Activated CD8-positive, alpha-beta T cell treated with anti-CD3 and anti-CD28 coated beads, Interleukin-2, amount 10 ng/mL, durations not matched to agents 7 days and 5 days (primary cell): ENCODE measurements at regions not wholly inside any gene's neighbourhood (a gene's known extent, or its start where the extent isn't known, plus 50 kb on each side); places are given as distances from the start of the nearest gene placed in this dataset.

Experiments
- ATAC-seq: fragments of 150-1000 bp; cut with Tn5 transposase; one replicate; pipeline ENCODE4 v1.10.0; 2021; ENCODE audit warnings: moderate library complexity
- CTCF ChIA-PET: fragments of 350-600 bp; sonication (Branson Sonifier 250); formaldehyde crosslinking; loops from one replicate; lab custom pipeline; 2021; ENCODE audit warnings: antibody characterized with exemption; lab: Charles Lee
- POLR2A ChIA-PET: fragments of 350-600 bp; sonication (Branson Sonifier 250); formaldehyde crosslinking; loops from one replicate; lab custom pipeline; 2021; ENCODE audit warnings: antibody characterized with exemption; lab: Charles Lee
- DNase-seq: peaks from one replicate; pipeline ENCODE4 v3.0.0-alpha.2; 2020
- H3K27ac Mint-ChIP-seq: one replicate; pipeline ENCODE4 v1.8.0; 2021; ENCODE audit warnings: mild to moderate bottlenecking, mixed read lengths
- H3K27me3 Mint-ChIP-seq: one replicate; pipeline ENCODE4 v1.8.0; 2021; ENCODE audit warnings: low read depth, mixed read lengths
- H3K36me3 Mint-ChIP-seq: one replicate; pipeline ENCODE4 v1.8.0; 2021; ENCODE audit warnings: low read depth, mixed read lengths
- H3K4me1 Mint-ChIP-seq: one replicate; pipeline ENCODE4 v1.8.0; 2021; ENCODE audit warnings: low read depth, mixed read lengths
- H3K4me3 Mint-ChIP-seq: one replicate; pipeline ENCODE4 v1.8.0; 2021; ENCODE audit warnings: mild to moderate bottlenecking, mixed read lengths
- H3K9me3 Mint-ChIP-seq: one replicate; pipeline ENCODE4 v1.8.0; 2022; ENCODE audit warnings: mixed read lengths; ENCODE audit not compliant: insufficient read depth

DNA sequence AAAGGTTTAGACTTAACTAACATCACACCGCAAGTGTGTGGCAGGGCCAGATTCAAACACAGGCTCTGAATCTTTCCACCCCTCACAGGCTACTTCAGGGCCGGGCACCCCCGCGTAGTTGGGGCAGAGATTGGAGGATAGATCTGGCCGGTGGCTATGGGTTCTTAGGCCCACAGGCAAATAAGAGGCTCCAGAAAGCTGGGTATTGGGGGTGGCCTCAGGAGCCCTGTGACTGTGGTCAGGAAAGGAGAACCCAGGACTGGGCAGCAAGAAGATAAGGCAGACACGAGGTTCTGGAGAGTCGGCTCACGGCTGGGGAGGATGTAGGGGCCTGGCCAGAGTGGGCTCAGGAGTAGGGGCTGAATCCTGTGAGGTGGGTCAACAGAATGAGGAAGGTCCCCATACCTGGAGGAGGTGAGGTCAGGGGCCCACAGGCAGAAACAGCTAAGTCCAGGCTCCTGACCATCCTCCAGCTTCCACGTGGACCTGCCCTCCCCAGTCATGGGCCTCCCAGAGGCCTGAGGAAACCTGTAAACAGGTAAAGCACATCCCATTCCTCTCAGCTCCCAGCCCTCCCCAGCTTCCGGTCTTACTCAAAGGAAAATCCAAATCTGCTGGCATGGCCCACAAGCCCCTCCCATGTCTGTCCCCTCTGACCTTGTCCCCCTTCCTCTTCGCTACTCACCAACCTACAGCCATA lies 306.2 kb downstream of the MATN1 start:
- DNase-seq (peak; percentile 7), ATAC-seq (no peak)
- H3K4me1 Mint-ChIP-seq, result no peaks in the 10 kb centered on the region
- no peak overlapping the region for H3K27ac Mint-ChIP-seq
- H3K27me3 Mint-ChIP-seq, result no peaks in the 10 kb centered on the region
- CTCF ChIA-PET, result no interaction called here
- POLR2A ChIA-PET, result no interaction called here
- no peaks in the 10 kb centered on the region for H3K9me3 Mint-ChIP-seq
- H3K4me3 Mint-ChIP-seq, result no peak overlapping the region
- H3K36me3 Mint-ChIP-seq, result no peaks in the 10 kb centered on the region

DNA sequence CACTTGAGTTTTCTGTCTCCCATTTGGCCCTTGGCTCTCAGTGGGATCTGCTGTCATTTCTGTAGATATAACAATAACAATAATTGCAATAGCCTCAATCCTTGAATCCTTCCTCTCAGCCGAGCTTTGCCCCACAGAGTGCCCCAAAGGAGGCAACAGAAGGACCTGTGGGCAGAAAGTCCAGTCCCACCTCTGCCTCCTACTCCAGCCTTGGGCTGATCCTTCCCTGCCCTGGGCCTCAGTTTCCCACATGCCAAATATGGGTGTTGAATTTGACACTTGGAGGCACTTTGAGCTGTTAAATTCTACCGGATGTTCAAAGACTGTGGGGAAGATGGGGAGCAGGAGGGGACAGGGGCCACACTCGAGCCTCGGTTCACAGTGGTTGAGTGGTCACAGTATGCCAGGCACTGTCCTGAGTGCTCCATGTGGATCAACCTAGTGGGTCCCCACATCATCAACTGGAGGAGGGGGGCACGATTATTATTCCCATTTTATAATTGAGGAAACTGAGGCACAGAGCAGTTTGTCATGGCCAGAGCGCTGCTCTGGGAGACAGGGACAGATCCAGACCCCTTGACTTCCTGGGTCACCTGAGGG lies 307.1 kb downstream of the MATN1 start:
- no peak overlapping the region for H3K4me3 Mint-ChIP-seq
- no peaks in the 10 kb centered on the region for H3K36me3 Mint-ChIP-seq
- H3K4me1 Mint-ChIP-seq, result no peaks in the 10 kb centered on the region
- no peaks in the 10 kb centered on the region for H3K27me3 Mint-ChIP-seq
- DNase-seq (peak; percentile 9), ATAC-seq (no peak)
- no peak overlapping the region for H3K27ac Mint-ChIP-seq
- H3K9me3 Mint-ChIP-seq, result no peaks in the 10 kb centered on the region
- POLR2A ChIA-PET, result no interaction called here
- CTCF ChIA-PET, result no interaction called here

DNA sequence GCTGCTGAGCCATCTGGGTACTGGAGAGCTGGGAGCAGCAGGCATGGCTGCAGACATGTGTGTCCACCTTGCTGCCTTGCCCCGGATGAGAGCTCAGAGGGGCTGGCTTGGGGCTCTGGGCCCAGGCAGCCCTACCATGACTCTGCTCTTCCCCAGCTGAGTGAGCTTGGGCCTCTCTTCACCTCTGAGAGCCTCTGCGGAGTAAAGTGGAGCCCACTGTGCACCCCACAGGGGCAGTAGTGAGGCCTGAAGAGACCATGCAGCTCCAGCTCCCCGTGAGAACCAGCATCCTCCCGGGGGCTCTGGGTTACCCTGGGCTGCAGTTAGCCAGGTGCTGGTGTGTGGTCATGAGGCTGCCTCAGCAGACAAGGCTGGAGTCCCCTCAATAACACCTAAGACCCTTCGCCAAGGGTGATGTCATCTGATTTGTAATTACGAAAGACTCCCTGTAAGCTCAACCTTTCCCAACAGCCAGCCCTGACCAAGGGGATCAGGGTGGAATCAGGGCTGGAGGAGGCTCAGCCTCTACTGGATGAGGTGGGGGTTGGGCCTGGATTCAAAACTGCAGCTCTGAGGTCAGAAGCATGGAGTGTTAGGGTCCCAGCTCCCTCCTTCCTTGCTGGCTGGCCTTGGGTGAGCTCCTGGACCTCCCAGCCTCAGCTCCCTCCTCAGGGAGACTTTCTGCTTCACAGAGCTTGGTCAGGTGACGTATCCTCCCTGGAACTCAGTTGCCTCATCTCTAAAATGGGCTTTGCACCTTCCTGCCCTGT lies 308.0 kb downstream of the MATN1 start:
- no peak overlapping the region for H3K27ac Mint-ChIP-seq
- ATAC-seq (no peak), DNase-seq (peak; percentile 13)
- H3K4me1 Mint-ChIP-seq, result no peaks in the 10 kb centered on the region
- CTCF ChIA-PET, result no interaction called here
- no peaks in the 10 kb centered on the region for H3K27me3 Mint-ChIP-seq
- H3K4me3 Mint-ChIP-seq, result no peak overlapping the region
- POLR2A ChIA-PET, result no interaction called here
- no peaks in the 10 kb centered on the region for H3K36me3 Mint-ChIP-seq
- H3K9me3 Mint-ChIP-seq, result no peaks in the 10 kb centered on the region

DNA sequence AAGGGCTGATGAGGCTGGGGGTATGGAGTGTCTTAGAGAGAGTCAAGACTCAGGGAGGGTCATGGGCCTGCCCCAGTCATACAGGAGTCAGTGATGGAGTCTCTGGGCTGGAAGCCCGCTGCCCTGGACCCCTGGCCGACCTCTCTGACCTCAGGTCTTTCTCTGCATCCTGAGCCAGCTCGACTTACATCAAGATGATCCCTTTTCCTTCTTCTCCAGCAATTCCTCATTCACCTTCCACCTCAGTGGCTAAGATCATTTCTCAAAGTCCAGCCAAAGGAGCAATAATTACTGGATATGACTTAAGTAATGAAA lies 308.6 kb downstream of the MATN1 start:
- Mint-ChIP-seq H3K9me3 (no peaks in the 10 kb centered on the region), H3K4me3 (no peak overlapping the region), H3K27ac (no peak overlapping the region), H3K36me3 (no peaks in the 10 kb centered on the region), H3K27me3 (no peaks in the 10 kb centered on the region), H3K4me1 (no peaks in the 10 kb centered on the region)
- DNase-seq (peak; percentile 6), ATAC-seq (no peak)
- CTCF ChIA-PET, result no interaction called here
- POLR2A ChIA-PET, result no interaction called here

DNA sequence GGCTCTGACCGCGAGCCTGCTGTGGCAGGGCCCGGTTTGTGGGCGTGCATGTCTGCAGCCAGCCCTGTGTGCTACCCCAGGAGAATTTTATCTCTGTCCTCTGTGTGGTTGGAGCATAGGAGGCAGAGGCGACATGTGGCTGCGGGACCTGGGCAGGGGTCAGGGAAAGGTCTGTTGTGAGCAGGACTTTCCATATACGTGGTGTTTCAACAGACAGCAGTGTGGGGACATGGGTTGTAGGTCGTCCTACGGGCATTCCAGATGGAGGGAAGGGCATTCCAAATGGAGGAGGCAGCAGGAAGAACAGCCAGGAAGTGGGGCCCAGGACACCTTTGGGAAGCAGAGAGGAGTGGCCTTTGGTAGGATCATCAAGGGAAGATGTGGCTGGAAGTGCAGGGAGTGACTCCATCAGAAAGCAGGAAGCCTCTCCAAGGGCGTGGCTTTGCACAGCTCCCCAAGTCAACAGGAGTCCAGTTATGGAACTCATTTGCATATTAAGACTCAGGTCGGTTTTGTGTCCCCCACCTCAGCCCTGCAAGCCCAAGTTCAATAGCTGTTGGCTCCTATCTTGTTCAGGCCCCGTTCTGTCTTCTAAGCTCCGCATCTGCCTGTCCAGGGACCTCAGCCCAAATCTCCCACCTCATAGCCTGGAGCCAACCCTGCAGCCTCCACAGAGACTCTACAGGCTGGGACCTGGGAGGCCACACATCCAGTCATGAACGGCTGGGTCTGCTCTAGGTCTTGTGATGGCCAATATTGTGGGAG lies 309.1 kb downstream of the MATN1 start:
- DNase-seq, result peak; percentile 6

DNA sequence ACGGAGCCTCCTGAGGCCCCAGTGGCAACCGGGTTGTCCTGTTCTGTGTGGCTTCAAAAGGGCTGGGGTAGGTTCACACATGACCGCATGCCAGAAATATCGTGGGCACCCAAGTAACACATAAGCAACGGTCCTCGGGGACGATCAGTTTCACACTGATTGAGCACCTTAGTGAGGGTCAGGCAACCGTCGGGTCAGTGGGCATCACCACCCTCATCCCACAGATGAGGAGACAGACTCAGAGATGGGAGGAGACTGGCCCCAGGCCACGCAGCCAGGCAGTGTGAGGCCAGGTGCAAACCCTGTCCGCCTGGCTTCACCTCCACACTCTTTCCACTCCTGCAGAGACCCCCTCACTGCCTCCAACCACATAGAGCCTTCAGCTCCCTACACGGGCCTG lies 309.8 kb downstream of the MATN1 start:
- CTCF ChIA-PET, result no interaction called here
- Mint-ChIP-seq H3K4me3 (no peak overlapping the region), H3K36me3 (no peaks in the 10 kb centered on the region), H3K27me3 (no peaks in the 10 kb centered on the region), H3K4me1 (no peaks in the 10 kb centered on the region), H3K27ac (no peak overlapping the region), H3K9me3 (no peaks in the 10 kb centered on the region)
- POLR2A ChIA-PET, result no interaction called here
- DNase-seq (peak; percentile 13), ATAC-seq (no peak)

More for the DNA sequence above, 309.1 kb downstream of the MATN1 start:
- ATAC-seq, result no peak
- POLR2A ChIA-PET, result no interaction called here
- no peaks in the 10 kb centered on the region for H3K9me3 Mint-ChIP-seq
- no peaks in the 10 kb centered on the region for H3K36me3 Mint-ChIP-seq
- H3K4me1 Mint-ChIP-seq, result no peaks in the 10 kb centered on the region
- no peaks in the 10 kb centered on the region for H3K27me3 Mint-ChIP-seq
- H3K27ac Mint-ChIP-seq, result no peak overlapping the region
- CTCF ChIA-PET, result no interaction called here
- H3K4me3 Mint-ChIP-seq, result no peak overlapping the region

DNA sequence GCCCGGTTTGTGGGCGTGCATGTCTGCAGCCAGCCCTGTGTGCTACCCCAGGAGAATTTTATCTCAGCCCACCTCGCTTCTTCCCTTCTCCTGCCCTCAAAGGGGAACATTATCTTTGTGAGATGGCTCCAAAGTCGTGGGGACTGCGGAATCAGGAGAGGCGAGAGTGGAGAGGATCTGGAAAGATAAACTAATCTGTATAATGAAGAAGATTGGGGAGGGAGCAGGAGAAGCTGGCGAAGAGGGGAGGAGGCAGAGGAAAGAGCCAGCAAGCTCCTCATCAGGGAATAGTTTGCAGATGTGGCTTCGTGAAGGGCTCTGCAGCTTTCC lies 310.3 kb downstream of the MATN1 start:
- ChIA-PET CTCF (no interaction called here), POLR2A (no interaction called here)
- Mint-ChIP-seq H3K4me1 (no peaks in the 10 kb centered on the region), H3K27ac (no peak overlapping the region), H3K9me3 (no peaks in the 10 kb centered on the region), H3K27me3 (no peaks in the 10 kb centered on the region), H3K36me3 (no peaks in the 10 kb centered on the region), H3K4me3 (no peak overlapping the region)
- DNase-seq (peak; percentile 14), ATAC-seq (no peak)

DNA sequence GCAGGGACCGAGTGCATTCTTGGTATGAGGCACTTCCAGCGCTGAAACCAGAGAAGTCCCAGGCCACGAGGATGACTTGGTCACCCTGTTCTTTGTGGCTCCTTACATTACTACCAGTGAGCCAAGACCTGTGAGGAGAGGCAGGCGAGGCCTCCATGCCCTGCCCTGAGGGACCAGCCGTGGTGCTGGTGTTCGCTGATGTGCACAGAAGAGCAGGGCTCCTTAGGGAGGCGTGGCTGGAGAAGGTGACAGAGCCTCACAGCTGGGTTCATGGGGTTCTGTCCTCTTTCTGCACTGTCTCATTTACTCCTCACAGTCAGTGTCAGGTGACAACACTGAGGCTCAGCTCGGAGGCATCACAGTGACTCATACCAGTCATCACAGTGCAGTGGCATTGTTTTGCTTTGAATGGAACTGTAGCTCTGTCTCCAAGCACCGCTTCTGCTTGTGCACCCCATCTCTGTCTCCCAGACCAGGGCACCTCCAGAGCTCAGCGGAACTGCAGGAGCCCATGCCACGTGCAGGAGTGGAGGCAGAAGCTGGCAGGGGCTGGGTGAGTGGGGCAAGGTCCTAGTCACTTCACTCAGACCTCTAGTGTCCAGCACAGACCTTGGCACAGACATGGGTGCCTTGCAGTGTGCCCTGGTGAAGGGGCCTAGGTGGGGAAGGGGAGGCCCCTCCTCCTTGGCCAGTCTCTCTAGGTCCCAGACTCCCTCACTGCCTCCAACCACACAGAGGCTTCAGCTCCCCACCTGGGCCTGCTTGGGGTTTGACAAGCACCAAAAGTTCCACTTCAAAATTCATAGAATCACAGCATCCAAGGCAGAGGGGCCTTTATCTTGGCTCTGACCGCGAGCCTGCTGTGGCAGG lies 310.9 kb downstream of the MATN1 start:
- ATAC-seq (no peak), DNase-seq (peak; percentile 15)
- Mint-ChIP-seq H3K4me3 (no peak overlapping the region), H3K4me1 (no peaks in the 10 kb centered on the region), H3K36me3 (no peaks in the 10 kb centered on the region), H3K27me3 (no peaks in the 10 kb centered on the region), H3K9me3 (no peaks in the 10 kb centered on the region), H3K27ac (no peak overlapping the region)
- ChIA-PET POLR2A (no interaction called here), CTCF (no interaction called here)

DNA sequence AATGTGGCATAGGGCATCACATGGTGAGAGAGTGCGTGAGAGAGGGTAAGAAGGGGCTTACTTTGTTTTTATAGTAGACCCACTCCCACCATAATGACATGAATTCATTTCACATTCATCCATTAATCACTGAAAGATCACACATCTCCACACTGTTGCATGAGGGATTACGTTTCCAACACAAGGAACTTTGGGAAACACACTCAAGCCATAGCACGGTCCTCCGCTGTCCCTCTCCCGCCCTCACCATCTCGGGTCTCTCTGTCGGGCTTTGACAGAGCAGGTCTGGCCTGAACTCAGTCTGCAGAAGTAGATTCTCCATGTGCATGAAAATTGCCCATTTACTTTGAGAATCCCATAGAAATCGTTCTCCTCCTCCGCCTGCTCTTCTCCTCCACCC lies 312.2 kb downstream of the MATN1 start:
- peak; percentile 5 for DNase-seq
- ChIA-PET POLR2A (no interaction called here), CTCF (no interaction called here)
- no peaks in the 10 kb centered on the region for H3K36me3 Mint-ChIP-seq
- no peaks in the 10 kb centered on the region for H3K9me3 Mint-ChIP-seq
- no peak overlapping the region for H3K27ac Mint-ChIP-seq
- ATAC-seq, result no peak
- no peaks in the 10 kb centered on the region for H3K4me1 Mint-ChIP-seq
- H3K4me3 Mint-ChIP-seq, result no peak overlapping the region
- H3K27me3 Mint-ChIP-seq, result peaks cover 6% of the 10 kb centered on the region

DNA sequence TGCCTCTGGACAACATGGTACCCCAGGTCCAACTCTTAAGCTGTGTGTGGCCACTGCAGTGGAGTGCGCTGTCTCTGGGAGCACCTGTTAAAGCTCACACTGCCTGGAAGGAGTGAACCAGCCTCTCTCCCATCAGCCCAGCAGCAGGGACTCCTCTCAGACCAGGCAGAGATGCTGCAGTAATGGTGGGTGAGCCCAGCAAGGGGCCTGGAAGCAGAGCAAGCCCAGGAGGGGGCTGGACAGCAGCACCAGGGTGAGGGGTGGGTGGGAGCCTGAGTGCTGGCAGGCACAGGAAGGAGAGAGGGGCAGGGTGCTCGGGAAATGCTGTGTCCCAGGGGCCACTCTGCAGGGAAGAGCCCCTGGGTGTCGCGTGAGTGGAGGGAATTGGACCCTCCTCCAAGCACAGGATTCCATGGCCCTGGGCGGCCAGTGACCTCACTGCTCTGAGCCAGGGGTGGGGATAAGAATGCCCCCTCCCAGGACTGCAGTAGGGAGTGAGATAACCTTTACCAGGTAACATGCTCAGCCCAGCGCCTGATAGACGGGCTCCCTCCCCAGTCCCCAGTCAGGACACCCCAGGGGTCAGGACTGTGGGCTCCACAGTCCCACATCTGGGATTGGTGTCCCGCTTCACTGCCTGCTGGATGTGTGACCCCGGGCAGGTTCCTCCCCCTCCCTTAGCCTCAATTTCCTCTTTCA lies 313.1 kb downstream of the MATN1 start:
- H3K36me3 Mint-ChIP-seq, result no peaks in the 10 kb centered on the region

DNA sequence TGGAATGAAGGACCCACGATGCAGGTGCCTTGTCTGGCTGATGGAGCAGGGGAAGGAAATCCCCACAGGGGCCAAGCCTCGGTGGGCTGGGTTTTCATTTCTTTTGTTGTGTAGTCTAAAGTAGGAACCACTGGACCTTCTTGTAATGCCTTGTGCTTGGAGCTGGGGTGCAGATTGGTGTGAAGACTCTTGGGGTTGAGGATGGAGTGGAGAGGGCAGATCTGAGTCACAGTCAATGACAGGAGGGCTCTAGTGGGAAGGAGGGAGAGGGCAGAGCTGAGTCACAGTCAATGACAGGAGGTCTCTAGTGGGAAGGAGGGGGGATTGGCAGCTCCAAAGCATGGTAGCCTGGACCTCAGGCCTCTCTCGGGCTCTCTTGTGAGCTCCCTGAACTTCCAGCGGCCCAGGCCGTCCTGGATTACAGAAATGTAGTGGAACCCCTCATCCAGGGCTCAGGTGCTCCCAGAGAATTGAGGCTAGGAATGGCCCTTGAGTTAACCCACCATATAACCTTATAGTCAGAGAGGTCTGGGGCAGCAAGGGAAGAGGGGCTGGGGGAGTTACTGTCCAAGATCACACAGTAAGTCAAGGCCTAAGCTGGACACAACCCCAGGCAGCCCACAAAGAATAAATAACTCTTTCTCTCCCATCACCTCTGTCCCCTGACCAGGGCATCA lies 313.8 kb downstream of the MATN1 start:
- H3K27me3 Mint-ChIP-seq, result peaks cover 6% of the 10 kb centered on the region
- no peak overlapping the region for H3K4me3 Mint-ChIP-seq
- ATAC-seq (no peak), DNase-seq (peak; percentile 16)
- CTCF ChIA-PET, result no interaction called here
- H3K4me1 Mint-ChIP-seq, result no peaks in the 10 kb centered on the region
- H3K36me3 Mint-ChIP-seq, result no peaks in the 10 kb centered on the region
- no peak overlapping the region for H3K27ac Mint-ChIP-seq
- H3K9me3 Mint-ChIP-seq, result no peaks in the 10 kb centered on the region
- POLR2A ChIA-PET, result no interaction called here

More for the DNA sequence above, 313.1 kb downstream of the MATN1 start:
- ChIA-PET CTCF (no interaction called here), POLR2A (no interaction called here)
- H3K4me1 Mint-ChIP-seq, result no peaks in the 10 kb centered on the region
- peak; percentile 13 for DNase-seq
- no peak overlapping the region for H3K4me3 Mint-ChIP-seq
- no peak overlapping the region for H3K27ac Mint-ChIP-seq
- H3K9me3 Mint-ChIP-seq, result no peaks in the 10 kb centered on the region
- peaks cover 6% of the 10 kb centered on the region for H3K27me3 Mint-ChIP-seq
- no peak for ATAC-seq
